Esophagus muscularis mucosa (tissue), 4 donors: ENCODE measurements at regions not wholly inside any gene's neighbourhood (a gene's known extent, or its start where the extent isn't known, plus 50 kb on each side); places are given as distances from the start of the nearest gene placed in this dataset.

Source experiments
- DNase-seq: peaks from one replicate; pipeline ENCODE4 v3.0.0-alpha.2; 2017; ENCODE audit errors: extremely low spot score
- H3K27ac ChIP-seq, 4 donors: fragments of 200-600 bp; sonication (generic); replicated peaks in 1 of 4; 1 replicate in 3 of 4; 2 replicates in 1 of 4; pipeline ENCODE4 v1.5.1; 2016 to 2019; ENCODE audit warnings: mild to moderate bottlenecking in 1 of 4
- H3K27me3 ChIP-seq, 4 donors: fragments of 200-600 bp; sonication (generic); one replicate each; pipeline versions ENCODE4 v1.5.1 to v1.6.0; 2016 to 2019
- H3K36me3 ChIP-seq, 4 donors: fragments of 200-600 bp; sonication (generic); one replicate each; pipeline ENCODE4 v1.5.1; 2016 to 2019
- H3K4me1 ChIP-seq, 4 donors: fragments of 200-600 bp; sonication (generic); one replicate each; pipeline ENCODE4 v1.5.1; 2016 to 2019
- H3K4me3 ChIP-seq, 4 donors: fragments of 200-600 bp; sonication (generic); 1 replicate in 2 of 4; 2 replicates in 2 of 4; pipeline ENCODE4 v1.5.1; 2016 to 2019; ENCODE audit warnings: mild to moderate bottlenecking in 4 of 4, moderate library complexity in 1 of 4
- H3K9me3 ChIP-seq, 4 donors: fragments of 200-600 bp; sonication (generic); 1 replicate in 3 of 4; 2 replicates in 1 of 4; pipeline ENCODE4 v1.5.1; 2016 to 2019
- EP300 ChIP-seq: sonication (generic); formaldehyde crosslinking; IDR thresholded peaks from one replicate; pipeline ENCODE4 v1.6.1; 2017; ENCODE audit warnings: antibody characterized with exemption
- POLR2A ChIP-seq: fragments of 450-650 bp; IDR thresholded peaks from one replicate; pipeline ENCODE4 v1.6.1; 2017; ENCODE audit warnings: antibody characterized with exemption, moderate library complexity, mild to moderate bottlenecking, low read depth
- POLR2AphosphoS5 ChIP-seq, 2 donors: sonication (generic); formaldehyde crosslinking; IDR thresholded peaks; one replicate each; pipeline ENCODE4 v1.6.1; 2017; ENCODE audit warnings: antibody characterized with exemption in 2 of 2
- WGBS: methylation state at CpG from one replicate; pipeline ENCODE4 v1.1.5; 2018; 5-methylcytosine and 5-hydroxymethylcytosine counted together
- intact Hi-C: fragments of 100-400 bp; cut with DNase I; formaldehyde crosslinking; loops from one replicate; pipeline ENCODE4 v1.15.1; 2023
- TF ChIP-seq, protein P1 (sequence below), 3 experiments: fragments of 200-600 bp in 2 of 3; fragments of 450-650 bp in 1 of 3; sonication (generic) in 2 of 3; IDR thresholded peaks; one replicate each; pipeline ENCODE4 v1.5.1; 2017 to 2019; ENCODE audit warnings: antibody characterized with exemption in 3 of 3, mild to moderate bottlenecking in 2 of 3, moderate library complexity in 1 of 3

DNA sequence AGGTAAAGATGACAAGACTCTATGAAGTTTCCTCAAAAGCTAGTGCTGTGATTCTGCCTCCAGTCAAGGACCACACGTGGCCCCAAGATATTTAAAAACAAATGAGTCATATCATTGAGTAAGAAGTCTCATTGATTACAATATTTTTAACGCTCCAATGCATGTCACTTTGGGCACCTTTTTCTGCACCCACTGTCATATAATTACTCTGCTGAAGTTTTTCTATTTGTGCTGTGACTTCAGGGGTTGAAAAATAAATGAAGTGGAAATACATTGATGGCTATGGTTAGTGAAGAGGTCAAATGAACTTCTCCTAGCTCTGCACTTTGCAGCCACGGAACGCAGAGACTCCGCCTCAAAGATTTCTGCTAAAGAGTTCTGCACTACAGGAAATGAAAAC, 344.3 kb upstream of the KYNU start:
- no peaks in the 10 kb centered on the region for H3K9me3 ChIP-seq
- 84% methylated on average over 5 of the region's 5 CpGs for WGBS
- no peaks in the 10 kb centered on the region for H3K36me3 ChIP-seq
- H3K27ac ChIP-seq = no peak overlapping the region
- H3K27me3 ChIP-seq = no peaks in the 10 kb centered on the region
- no peaks in the 10 kb centered on the region for H3K4me1 ChIP-seq
- intact Hi-C loops = no loop called here
- TF ChIP-seq POLR2A = no peak
- TF ChIP-seq, protein P1, sequence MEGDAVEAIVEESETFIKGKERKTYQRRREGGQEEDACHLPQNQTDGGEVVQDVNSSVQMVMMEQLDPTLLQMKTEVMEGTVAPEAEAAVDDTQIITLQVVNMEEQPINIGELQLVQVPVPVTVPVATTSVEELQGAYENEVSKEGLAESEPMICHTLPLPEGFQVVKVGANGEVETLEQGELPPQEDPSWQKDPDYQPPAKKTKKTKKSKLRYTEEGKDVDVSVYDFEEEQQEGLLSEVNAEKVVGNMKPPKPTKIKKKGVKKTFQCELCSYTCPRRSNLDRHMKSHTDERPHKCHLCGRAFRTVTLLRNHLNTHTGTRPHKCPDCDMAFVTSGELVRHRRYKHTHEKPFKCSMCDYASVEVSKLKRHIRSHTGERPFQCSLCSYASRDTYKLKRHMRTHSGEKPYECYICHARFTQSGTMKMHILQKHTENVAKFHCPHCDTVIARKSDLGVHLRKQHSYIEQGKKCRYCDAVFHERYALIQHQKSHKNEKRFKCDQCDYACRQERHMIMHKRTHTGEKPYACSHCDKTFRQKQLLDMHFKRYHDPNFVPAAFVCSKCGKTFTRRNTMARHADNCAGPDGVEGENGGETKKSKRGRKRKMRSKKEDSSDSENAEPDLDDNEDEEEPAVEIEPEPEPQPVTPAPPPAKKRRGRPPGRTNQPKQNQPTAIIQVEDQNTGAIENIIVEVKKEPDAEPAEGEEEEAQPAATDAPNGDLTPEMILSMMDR (IDR thresholded peaks at IDR 0.05) = no peak
- TF ChIP-seq POLR2AphosphoS5 (IDR thresholded peaks at IDR 0.05) = no peak
- TF ChIP-seq EP300 = no peak
- DNase-seq = no peak
- H3K4me3 ChIP-seq = no peak overlapping the region

DNA sequence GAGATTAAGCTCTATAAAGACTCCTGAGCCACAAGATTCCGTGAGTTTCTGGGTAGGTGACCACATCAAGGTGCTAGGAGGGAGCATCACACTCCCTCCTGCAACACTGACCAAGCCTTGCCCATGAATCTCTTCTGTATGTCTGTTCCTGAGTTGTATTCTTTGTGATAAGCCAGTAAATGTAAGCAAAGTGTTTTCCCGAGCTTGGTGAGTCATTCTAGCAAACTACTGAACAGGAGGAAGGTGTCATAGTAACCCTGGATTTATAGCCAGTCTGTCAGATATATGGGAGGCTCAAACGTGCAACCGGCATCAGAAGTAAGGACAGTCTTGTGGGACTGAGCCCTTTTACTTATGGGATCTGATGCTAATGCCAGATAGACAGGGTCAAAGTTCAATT, 346.1 kb upstream of the KYNU start:
- no peaks in the 10 kb centered on the region for H3K9me3 ChIP-seq
- H3K4me1 ChIP-seq = no peaks in the 10 kb centered on the region
- intact Hi-C loops = no loop called here
- no peaks in the 10 kb centered on the region for H3K27me3 ChIP-seq
- no peak for DNase-seq
- WGBS = 43% methylated on average over 4 of the region's 4 CpGs
- TF ChIP-seq POLR2A (no peak), POLR2AphosphoS5 (IDR thresholded peaks at IDR 0.05) (no peak), EP300 (no peak)
- TF ChIP-seq, protein P1 (IDR thresholded peaks at IDR 0.05) = no peak
- no peaks in the 10 kb centered on the region for H3K36me3 ChIP-seq
- H3K27ac ChIP-seq = no peak overlapping the region
- H3K4me3 ChIP-seq = no peak overlapping the region

DNA sequence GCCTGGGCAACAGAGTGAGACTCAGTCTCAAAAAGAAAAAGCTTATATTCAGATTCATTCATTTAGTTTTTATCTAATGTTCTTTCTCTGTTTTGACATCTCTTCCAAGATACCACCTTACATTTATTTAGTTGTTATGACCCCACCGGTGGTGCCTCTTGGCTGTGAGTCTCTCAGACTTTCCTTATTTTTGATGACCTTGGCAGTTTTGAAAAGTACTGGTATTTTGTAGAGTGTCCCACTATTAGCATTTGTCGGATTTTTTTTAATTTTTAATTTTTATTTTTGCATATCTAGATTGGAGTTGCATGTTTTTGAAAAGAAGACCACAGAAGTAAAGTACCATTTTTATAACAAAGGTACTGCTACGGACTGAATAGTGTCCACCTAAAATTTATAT, 351.7 kb upstream of the KYNU start:
- no peaks in the 10 kb centered on the region for H3K4me1 ChIP-seq
- no peak overlapping the region for H3K27ac ChIP-seq
- H3K9me3 ChIP-seq = no peaks in the 10 kb centered on the region
- TF ChIP-seq EP300 (no peak), POLR2A (no peak)
- no peak for DNase-seq
- intact Hi-C loops = no loop called here
- no peaks in the 10 kb centered on the region for H3K36me3 ChIP-seq
- 80% methylated on average over 3 of the region's 3 CpGs for WGBS
- H3K27me3 ChIP-seq = no peaks in the 10 kb centered on the region
- H3K4me3 ChIP-seq = no peak overlapping the region

DNA sequence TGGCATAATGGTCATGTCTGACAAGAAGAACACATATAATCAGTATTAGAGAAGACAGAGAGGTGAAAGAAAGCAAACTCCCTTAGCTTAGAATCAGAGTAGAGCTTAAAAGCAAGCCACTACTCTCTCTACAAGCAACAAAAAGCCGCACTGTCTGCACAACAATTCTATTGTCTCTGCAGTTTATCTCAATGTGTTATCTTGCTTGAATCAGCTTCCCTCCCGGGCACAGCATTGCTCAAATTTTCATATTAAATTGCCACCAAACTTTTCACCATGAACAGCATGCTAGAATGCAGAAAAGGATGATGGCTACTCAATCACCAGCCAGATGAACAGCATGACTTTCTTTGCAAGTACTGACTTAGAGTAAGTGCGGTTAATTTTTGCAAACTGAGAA, 356.0 kb upstream of the KYNU start:
- intact Hi-C loops = no loop called here
- WGBS = 90% methylated on average over 3 of the region's 3 CpGs

DNA sequence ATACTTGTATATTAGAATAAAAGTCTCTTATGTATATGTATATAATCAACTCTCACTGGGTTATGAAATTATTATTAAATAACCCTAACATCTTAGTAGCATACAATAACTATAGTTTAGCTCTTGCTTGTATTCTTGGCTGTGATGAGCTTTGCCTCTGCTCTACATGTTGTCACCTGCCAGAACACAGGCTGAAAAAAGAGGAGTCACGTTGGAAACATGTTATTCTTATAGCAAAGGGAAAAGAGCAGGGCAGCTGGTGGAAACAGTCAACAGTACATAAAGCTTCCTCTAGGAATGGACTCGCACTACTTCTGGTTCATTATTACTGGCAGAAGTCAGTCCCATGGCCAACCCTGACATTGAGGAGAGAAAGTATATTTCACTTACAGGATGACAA, 362.0 kb upstream of the KYNU start:
- intact Hi-C loops = no loop called here
- WGBS = 72% methylated on average over 2 of the region's 2 CpGs

More for the DNA sequence above, 356.0 kb upstream of the KYNU start:
- Histone ChIP-seq H3K36me3 (no peaks in the 10 kb centered on the region), H3K27me3 (no peaks in the 10 kb centered on the region), H3K4me1 (no peaks in the 10 kb centered on the region), H3K27ac (no peak overlapping the region), H3K4me3 (no peak overlapping the region), H3K9me3 (no peaks in the 10 kb centered on the region)
- TF ChIP-seq POLR2A (no peak), EP300 (no peak), POLR2AphosphoS5 (IDR thresholded peaks at IDR 0.05) (no peak)
- TF ChIP-seq, protein P1 (IDR thresholded peaks at IDR 0.05) = no peak
- no peak for DNase-seq

More for the DNA sequence above, 362.0 kb upstream of the KYNU start:
- Histone ChIP-seq H3K4me1 (no peaks in the 10 kb centered on the region), H3K27ac (no peak overlapping the region), H3K36me3 (no peaks in the 10 kb centered on the region), H3K27me3 (no peaks in the 10 kb centered on the region), H3K4me3 (no peak overlapping the region), H3K9me3 (no peaks in the 10 kb centered on the region)
- peak; percentile 75 for DNase-seq
- TF ChIP-seq, protein P1 (IDR thresholded peaks at IDR 0.05) = no peak
- TF ChIP-seq EP300 = no peak
- TF ChIP-seq POLR2A = no peak
- TF ChIP-seq POLR2AphosphoS5 (IDR thresholded peaks at IDR 0.05) = no peak
